Activated T-cell treated with anti-CD3 and anti-CD28 coated beads, Interleukin-2, amount 50 U/mL, for 1 hour (primary cell): ENCODE measurements at regions not wholly inside any gene's neighbourhood (a gene's known extent, or its start where the extent isn't known, plus 50 kb on each side); places are given as distances from the start of the nearest gene placed in this dataset.
"Not testable (repeated sequence)": the region's sequence is repeated elsewhere in the genome, so short reads cannot be mapped to it uniquely, and the experiment has no call there.

Experiments
- DNase-seq: peaks from one replicate; pipeline ENCODE4 v3.0.0-alpha.2; 2020

DNA sequence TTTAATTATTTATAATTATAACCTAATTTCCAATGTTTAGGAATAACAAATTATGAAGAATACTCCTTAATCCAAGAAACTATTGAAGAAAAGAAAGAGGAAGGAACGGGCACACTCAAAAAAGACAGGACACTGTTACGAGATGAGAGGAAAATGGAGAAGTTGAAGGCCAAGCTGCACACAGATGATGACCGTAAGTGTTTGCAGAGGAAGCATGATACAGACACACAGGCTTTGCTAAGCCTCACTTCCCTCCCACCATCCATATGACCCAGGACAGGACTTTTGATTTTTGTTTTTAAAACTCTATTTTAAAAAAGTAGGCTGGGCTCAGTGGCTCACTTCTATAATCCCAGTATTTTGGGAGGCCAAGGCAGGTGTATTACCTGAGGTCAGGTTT is 389.4 kb upstream of the TPM1 start:
- DNase-seq, result no peak

DNA sequence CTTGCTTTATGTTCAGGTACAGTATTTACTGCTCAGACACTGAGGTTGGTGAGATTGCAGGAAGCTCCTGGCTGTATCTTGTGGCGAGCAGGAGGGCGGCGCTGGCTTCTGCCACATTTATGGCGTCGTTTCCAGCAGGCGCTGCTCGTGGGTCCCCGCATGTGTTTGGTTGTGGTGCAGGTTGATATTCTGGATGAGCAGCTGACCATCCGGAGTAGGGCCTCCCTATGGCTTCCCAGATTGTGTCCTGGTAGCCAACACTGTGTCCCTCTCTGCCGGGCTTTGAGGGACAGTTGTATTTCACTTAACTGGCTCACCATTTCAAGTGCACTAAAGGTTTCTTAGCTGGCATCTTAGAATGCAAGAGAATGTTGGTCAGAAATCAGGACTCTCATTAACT is 386.5 kb upstream of the TPM1 start:
- DNase-seq, result no peak

DNA sequence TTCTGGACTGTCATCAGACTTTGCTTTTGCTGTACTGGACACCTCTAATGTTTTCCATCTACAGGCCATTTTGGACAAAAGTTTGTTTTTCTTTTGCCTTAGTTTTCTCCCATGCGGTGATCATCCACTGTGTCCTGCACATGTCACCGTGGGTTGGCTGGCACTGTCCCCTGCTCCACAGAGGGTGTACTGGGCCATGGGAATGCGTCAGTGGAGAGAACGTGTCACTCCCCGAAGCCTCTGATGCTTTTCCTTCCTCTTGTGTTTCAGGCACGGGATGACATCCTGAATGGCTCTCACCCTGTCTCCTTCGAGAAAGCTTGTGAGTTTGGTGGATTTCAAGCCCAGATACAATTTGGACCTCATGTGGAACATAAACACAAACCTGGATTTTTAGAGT is 385.0 kb upstream of the TPM1 start:
- not testable (repeated sequence) for DNase-seq

DNA sequence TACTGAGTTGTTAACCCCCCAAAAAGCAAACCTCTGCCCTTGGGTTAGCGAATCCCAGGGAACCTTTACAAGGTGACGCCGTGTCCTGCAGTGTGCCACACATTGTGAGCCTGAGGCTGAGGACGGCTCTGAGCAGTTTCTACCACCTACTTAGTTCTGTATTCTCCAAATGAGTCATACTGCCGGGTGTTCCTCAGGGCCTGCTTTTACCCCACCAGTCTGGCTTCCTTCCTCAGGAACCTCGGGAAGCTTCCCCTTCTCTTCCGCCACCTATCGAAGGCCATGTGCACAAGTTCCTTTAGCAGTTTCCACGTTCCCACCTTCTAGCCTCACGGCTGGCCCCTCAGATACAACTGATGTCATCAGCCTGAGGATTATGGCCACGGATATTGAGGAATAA is 384.0 kb upstream of the TPM1 start:
- no peak for DNase-seq

DNA sequence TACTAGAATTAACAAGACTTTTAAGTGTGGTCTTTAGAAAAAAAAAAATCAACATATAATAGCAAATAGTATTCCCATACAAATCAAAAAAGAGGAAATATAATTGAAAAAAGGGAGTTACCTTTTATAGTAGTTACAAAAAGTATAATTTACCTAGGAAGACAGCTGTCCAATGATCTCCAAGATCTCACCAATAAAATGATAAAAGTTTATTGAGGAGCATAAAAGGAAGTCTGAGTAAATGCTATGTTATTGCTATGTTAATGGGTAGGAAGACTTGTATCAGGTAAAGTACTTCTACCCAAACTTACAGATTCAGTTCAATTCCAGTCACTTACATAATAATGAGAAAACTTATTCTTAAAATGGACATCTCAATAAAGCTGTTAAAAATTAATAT is 379.0 kb upstream of the TPM1 start:
- DNase-seq, result no peak

DNA sequence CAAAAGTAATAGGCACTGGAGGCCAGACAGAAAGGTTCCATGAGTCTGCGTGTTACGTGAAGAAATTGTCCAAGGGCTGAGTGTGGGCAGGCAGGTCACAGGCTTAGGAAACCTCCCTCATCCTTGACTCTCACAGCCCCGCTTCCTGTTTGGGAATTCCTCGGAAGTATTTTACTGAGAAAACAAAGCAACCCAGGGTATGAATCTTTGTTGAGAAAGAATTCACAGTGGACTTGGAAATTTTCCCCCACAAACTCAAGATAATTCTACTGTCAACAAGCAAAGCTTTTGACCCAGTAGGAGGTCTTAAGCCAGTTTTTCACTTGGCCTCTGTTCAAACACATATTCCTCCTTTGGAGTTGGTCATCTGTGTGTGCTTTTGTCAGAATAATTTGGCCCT is 377.1 kb upstream of the TPM1 start:
- DNase-seq, result no peak

DNA sequence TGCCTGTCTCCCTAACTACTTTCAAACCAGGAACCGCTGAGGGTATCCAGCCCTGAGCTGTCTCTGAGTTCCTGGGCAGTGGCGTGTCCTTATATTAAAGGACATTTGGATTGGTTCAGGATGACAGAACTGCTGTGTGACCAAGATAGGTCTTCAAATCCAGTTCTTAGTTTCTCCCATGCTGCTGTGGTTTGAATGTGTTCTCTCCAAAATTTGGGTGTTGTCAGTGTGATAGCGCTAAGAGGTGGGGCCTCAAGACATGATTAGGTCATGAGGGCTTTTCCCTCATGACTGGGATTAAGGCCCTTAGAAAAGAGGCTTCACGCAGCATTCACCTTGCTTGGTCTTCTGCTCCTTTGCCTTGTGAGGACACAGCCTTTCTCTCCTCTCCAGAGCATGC is 376.5 kb upstream of the TPM1 start:
- DNase-seq, result no peak

DNA sequence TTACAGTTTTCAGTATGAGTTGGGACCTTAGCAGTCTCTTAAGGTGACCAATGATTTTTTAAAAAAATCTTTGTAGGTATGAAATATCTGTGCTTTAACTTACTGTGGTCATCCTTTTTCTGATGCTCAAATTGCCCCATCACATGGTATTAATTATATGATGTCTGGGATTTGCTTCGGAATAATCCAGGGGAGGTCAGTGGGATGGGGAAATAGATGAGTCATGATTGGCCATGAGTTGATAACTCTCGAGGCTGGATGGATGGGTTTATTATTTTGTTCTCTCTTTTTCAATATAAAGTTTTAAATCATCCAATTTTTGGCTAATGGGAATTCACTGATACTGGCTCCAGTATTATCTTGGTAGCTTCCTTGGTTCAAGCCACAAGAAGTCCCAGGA is 370.3 kb upstream of the TPM1 start:
- DNase-seq, result no peak

DNA sequence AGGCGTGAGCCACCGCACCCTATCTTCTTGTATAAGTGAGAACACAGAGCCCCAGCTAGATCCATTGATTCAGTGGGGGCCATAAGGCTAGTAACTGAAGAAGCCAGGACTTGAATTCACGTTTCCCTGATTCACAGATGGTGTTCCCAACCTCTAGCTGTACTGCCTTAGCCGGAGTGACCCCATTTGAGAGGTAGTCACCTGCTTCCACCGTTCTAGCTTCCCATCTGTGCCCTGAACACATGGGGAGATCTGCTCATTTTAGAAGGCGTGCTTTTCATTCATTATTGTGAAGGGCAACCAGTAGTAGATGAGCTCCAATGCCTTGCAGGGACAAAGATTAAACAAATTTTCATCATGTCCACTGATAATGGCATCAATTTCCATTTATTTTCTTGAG is 365.7 kb upstream of the TPM1 start:
- DNase-seq, result no peak

DNA sequence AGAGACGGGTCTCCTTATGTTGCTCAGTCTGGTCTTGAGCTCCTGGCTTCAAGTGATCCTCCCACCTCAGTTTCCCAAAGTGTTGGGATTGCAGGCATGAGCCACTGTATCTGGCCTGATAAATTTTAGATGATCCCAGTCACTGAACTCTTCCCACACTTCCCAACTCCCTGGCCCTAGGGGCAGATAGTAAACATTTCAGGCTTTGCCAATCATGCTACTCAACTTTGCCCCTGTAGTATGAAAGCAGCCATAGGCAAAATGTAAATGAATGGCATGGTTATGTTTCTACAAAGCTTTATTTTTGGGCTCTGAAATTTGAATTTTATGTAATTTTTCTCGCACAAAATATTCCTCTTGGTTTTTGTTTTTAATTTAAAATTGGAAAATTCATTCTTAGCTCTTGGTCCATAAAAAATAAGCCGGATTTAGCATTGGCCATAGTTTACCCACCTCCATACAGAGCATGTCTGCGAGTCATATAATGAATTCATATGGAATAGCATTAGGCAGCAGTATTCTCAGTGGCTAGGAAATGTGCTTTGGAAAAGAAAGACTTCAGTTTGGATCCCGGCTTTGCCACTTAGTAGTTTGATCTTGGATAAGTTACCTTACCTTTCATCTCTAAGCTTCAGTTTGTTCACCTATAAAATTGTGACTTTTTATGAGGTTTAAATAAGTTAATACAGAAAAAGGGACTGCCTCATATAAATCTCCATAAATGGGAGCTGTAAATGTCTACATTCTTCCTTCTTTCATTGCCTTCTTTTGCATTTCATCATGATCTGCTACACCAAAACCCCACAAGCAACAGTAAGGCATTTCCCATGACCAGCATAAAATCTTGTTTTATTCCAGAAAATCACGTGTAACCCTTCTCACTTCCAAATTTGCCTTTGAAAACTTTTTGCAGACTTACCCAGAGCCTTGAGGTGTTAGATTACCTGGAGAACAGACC is 360.3 kb upstream of the TPM1 start:
- no peak for DNase-seq

DNA sequence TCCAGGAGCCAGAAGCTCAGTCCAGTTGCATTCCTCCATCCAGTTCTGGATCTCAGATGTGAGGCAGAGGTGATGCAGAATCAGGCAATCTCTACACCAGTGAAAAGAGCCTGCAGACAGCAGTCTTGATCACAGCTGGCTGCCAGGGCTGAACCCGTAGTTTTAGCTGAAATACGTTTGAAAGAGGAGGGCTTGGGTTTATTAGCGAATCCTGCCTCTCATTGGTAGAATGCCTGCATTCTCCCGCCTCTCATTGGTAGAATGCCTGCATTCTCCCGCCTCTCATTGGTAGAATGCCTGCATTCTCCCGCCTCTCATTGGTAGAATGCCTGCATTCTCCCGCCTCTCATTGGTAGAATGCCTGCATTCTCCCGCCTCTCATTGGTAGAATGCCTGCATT is 359.4 kb upstream of the TPM1 start:
- not testable (repeated sequence) for DNase-seq

DNA sequence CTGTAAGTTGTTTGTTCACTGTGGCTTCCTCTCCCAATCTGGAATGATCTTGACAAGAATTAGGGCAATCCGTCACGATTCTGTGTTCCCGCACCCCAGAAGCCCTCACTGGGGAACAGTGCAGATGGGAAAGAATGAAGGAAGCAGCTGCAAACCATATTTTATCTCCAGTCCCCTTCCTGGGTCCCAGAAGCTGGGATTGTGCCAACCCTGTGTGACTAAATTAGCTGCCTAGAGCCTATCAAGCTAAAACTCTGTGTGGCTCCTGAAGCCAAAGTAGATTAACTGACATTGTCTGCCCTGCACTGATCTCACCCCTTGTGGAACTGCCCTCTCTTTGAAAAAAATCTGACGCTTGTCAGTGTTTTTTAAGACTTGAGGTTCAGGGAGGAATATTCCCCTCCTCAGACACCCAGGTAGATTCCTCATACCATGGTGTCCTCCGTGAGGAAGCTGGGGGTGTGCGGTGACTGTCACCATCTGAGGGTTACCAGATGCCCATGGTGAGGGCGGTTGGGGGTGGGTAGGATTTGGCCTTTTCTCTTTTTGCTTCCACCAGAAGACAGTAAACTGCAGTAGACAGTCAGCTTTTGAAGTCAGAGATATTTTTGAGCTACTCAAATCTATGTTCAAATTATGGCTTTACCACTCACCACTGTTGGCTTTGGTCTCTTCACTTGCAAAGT is 358.3 kb upstream of the TPM1 start:
- DNase-seq, result no peak

DNA sequence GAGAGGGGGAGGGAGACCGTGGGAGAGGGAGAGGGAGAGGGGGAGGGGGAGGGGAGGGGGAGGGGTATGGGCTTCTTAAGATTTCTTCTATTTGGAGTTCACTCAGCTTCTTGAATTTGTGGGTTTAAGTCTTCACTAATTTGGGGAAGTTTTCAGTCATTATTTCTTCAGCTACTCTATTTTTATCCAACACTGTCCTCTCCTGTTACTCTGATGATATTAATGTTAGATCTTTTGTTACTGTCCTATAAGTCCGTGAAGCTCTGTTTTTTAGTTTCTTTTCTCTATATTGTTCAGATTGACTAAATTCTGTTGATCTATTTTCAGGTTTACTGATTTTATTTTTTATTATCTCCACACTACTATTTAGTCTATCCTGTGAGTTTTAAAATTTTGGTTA is 351.5 kb upstream of the TPM1 start:
- no peak for DNase-seq

DNA sequence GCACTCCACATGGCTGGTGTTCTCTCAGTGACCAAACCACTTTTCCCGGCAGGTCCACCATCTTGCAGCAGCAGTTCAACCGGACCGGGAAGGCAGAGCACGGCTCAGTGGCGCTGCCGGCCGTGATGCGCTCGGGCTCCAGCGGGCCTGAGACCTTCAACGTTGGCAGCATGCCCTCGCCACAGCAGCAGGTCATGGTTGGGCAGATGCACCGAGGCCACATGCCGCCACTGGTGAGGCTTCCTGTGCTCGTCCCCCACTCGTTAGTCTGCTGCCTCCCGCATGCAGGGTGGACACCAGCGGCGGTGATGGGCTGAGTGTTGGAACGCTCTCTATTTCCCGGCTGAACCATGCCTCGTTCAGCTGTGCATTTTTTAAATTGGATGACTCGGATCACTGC is 344.9 kb upstream of the TPM1 start:
- no peak for DNase-seq

DNA sequence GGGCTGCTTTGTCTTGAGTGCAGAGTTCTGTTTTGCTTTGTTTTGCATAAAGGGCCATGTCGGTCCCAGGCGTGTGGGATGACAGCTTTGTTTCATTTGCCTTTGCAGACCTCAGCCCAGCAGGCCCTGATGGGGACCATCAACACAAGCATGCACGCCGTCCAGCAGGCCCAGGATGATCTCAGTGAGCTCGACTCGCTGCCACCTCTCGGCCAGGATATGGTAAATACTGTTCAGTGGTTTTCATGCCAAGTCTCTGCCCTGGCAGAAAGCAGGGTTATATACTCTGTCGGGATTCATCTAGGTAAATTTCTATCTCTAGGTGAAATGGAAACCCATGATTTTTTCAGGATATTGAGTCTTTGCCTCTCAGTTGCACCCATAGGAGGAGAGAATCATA is 343.9 kb upstream of the TPM1 start:
- DNase-seq, result no peak

DNA sequence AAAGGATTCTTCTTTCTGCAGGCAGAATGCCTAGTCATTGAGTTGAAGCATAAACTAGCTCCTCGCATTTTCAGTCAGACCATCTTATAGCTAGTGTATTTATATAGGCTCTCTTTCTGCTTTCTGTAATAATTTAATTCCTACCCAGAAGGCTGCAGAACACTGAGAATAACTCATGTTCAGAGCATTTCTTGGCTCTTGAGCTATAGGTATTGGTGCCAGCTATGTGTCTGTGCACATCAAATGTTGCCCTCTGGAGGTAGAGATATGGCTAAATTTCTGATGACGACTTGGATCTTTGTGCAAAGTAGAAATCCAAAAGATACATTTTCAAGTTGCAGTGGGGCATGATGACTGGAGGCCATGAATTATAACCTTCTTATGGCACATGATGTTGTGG is 336.2 kb upstream of the TPM1 start:
- no peak for DNase-seq

DNA sequence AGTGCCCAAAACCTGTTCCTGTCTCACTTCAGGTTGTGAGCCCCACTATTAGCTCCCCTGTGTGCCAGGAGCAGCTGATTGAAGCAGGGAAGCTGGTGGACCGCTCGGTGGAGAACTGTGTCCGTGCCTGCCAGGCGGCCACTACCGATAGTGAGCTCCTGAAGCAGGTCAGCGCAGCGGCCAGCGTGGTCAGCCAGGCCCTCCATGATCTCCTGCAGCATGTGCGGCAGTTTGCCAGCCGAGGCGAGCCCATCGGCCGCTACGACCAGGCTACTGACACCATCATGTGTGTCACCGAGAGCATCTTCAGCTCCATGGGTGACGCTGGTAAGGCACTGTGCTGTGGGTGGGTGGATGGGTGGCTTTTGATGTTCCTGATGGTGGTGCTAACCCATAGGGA is 334.1 kb upstream of the TPM1 start:
- no peak for DNase-seq

DNA sequence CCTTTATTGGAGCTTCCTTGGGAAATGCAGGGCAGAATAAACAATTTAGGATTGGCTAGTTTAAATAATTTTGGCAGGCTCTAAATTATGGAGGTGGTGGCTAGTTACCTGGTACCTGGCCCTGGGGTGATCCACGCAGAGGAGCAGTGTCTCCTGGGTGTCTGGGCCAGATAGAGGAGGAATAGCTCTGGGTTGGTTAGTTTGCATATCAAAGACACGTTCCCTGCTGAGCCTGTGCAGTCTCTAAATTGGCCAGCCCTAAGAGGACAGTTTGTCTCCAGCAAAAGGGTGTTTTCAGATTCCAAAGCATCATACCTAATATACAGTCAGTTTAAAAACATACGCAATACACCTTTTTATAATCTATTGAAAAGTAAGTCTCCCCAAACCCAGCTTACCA is 333.3 kb upstream of the TPM1 start:
- DNase-seq, result no peak

DNA sequence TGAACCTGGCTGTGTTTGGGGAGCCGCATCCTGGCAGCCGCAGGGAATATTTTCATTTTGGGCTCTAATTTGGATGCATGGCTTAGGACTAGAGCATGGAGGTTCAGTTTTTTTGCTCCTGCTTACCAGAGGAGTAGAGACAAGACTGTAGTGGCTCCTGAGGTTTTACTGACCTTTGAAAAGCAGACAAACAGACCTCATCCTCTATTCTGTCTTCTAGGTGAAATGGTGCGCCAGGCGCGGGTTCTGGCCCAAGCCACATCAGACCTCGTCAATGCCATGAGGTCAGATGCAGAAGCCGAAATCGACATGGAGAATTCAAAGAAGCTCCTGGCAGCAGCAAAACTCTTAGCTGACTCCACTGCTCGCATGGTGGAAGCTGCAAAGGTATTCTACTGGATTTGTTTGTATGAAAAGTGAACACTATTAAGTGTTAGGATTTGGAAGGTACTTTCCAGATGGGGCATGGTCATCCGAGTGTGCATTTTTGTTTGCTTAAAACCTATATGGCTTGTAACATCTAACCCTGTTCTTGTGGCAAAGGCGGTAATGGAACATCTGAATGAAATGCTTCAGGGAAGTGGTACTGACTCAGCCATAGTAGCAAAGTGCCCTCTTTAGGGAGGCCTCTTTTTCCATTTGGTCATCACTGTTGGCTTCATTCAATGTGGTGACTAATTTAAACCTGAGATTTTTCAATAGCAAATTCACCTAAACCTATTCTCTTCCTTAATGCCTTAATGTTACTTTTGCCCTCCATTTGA is 330.7 kb upstream of the TPM1 start:
- no peak for DNase-seq

DNA sequence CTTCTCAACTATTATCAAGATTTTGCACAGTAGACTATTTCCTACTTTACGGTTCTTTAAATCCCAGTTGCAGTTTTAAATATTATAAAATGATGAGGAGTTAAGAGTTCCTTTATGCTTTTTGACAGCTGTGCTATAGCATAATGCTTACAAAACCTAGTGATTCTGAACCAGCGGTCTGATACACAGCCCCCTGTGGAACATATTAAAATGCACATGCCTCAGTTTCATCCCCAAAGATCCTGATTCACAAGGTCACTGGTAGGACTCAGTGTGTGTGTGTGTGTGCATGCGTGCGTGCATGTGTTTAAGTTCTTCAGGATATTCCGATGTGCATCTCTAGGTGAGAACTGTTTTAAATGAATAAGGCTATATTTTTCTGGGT is 330.1 kb upstream of the TPM1 start:
- DNase-seq, result no peak

DNA sequence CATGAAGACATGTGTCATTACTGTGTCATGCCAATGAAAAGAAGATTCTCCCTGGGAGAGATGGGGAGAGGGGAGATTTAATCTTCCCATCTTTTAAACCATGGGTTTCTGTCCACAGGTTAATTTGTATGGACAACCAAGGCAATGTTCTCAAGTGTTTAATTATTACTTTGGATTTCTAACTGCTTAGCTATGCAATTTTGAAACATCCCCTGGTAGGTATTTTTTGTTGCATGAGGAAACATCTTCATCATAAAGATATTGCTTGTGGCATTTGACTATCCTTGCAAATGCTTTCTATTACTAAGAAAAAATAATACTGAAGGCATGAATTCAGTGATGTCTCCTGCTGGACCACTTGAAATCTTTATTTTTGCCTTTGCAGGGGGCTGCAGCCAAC is 326.6 kb upstream of the TPM1 start:
- no peak for DNase-seq

DNA sequence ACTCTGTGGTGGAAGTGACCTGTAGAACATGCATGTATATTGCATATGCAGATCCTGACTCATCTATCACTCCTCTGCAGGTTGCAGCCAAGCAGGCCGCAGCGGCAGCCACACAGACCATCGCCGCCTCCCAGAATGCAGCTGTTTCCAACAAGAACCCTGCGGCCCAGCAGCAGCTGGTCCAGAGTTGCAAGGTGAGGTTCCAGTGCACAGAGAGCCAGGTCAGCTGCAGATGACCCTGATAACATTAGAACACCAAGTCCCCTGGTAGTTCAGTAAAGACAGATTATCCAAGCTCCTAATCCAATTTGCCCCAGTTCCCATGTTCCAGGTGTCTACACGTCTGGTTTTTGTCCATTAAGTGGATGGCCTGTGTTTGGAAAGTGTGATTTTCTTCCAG is 325.1 kb upstream of the TPM1 start:
- no peak for DNase-seq

DNA sequence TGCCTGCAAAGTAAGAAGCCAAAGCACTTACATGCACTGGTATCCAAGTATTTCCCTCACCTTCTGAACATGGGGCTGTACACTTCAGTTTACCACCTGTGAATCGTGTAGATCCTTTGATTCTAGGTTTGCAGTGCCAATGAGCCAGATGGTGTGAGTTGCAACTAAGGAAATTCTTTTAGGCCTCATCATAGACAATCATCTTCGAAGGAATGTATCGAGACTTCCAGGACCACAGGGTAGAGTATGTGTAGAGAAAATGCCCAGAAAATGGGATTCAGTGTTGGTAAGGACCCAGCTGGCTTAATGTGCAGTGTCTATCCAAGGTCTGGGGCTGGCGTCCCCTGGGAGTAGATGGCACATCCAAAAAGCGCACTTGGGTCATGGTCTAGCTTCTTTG is 323.2 kb upstream of the TPM1 start:
- DNase-seq, result no peak

DNA sequence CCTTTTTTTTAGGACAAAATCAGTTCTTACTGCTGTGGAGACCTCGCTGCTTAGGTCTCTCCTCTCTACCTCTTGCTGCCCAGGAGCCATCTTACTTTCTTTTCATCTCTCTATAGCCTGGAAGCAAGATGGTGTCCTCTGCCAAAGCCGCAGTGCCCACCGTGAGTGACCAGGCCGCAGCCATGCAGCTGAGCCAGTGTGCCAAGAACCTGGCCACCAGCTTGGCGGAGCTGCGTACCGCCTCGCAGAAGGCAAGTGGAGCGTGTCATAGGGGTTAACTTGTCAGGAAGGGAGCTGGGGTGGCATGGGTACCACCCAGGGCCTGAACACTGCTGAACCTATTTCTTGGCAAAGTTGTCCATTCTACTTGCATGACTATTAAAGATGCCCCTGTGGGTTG is 320.3 kb upstream of the TPM1 start:
- DNase-seq, result no peak
